HL-60 (cell line): ENCODE measurements at regions not wholly inside any gene's neighbourhood (a gene's known extent, or its start where the extent isn't known, plus 50 kb on each side); places are given as distances from the start of the nearest gene placed in this dataset.

Experiments
- DNase-seq, 2 experiments: peaks; one replicate each; pipeline ENCODE4 v3.0.0-alpha.2; 2010 to 2020; ENCODE audit warnings: low read depth in 1 of 2, low spot score in 1 of 2
- H3K27ac ChIP-seq: fragments of 250-450 bp; sonication (Bioruptor Pico); replicated peaks from 2 replicates; pipeline ENCODE4 v1.5.1; 2020; ENCODE audit warnings: mild to moderate bottlenecking, moderate library complexity
- H3K27me3 ChIP-seq: fragments of 250-450 bp; sonication (Bioruptor Pico); 2 replicates; pipeline ENCODE4 v1.5.1; 2021; ENCODE audit warnings: mild to moderate bottlenecking, moderate library complexity; ENCODE audit not compliant: insufficient read depth, poor library complexity, severe bottlenecking
- H3K4me3 ChIP-seq: replicated peaks from 2 replicates; pipeline ENCODE4 v1.5.1; 2011; ENCODE audit warnings: mild to moderate bottlenecking, control low read depth, low read length; ENCODE audit not compliant: insufficient read depth
- GABPA ChIP-seq: IDR thresholded peaks from 2 replicates; pipeline ENCODE4 v1.6.1; 2012; ENCODE audit warnings: low read depth
- POLR2AphosphoS5 ChIP-seq: IDR thresholded peaks from 2 replicates; pipeline ENCODE4 v1.6.1; 2012; ENCODE audit warnings: low read depth
- REST ChIP-seq: IDR thresholded peaks from 2 replicates; pipeline ENCODE4 v1.6.1; 2012; ENCODE audit warnings: low read depth; ENCODE audit not compliant: insufficient replicate concordance
- SPI1 ChIP-seq: IDR thresholded peaks from 2 replicates; pipeline ENCODE4 v1.6.1; 2012; ENCODE audit warnings: low read depth, mild to moderate bottlenecking, borderline replicate concordance
- TF ChIP-seq, protein P1 (sequence below): IDR thresholded peaks from one replicate; pipeline ENCODE4 v1.5.1; 2011; ENCODE audit warnings: low read length, control low read depth, inconsistent platforms; ENCODE audit not compliant: insufficient read depth

GRCh38 chr11:107136892-107137291 lies 118.6 kb upstream of the GUCY1A2 start:
- no peak overlapping the region for H3K4me3 ChIP-seq
- H3K27ac ChIP-seq: no peak overlapping the region
- TF ChIP-seq POLR2AphosphoS5: no peak
- TF ChIP-seq, protein P1, sequence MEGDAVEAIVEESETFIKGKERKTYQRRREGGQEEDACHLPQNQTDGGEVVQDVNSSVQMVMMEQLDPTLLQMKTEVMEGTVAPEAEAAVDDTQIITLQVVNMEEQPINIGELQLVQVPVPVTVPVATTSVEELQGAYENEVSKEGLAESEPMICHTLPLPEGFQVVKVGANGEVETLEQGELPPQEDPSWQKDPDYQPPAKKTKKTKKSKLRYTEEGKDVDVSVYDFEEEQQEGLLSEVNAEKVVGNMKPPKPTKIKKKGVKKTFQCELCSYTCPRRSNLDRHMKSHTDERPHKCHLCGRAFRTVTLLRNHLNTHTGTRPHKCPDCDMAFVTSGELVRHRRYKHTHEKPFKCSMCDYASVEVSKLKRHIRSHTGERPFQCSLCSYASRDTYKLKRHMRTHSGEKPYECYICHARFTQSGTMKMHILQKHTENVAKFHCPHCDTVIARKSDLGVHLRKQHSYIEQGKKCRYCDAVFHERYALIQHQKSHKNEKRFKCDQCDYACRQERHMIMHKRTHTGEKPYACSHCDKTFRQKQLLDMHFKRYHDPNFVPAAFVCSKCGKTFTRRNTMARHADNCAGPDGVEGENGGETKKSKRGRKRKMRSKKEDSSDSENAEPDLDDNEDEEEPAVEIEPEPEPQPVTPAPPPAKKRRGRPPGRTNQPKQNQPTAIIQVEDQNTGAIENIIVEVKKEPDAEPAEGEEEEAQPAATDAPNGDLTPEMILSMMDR: no peak
- TF ChIP-seq GABPA: no peak
- TF ChIP-seq REST: no peak
- no peak for TF ChIP-seq SPI1
- DNase-seq: no peak
- H3K27me3 ChIP-seq: no peaks in the 10 kb centered on the region

DNA sequence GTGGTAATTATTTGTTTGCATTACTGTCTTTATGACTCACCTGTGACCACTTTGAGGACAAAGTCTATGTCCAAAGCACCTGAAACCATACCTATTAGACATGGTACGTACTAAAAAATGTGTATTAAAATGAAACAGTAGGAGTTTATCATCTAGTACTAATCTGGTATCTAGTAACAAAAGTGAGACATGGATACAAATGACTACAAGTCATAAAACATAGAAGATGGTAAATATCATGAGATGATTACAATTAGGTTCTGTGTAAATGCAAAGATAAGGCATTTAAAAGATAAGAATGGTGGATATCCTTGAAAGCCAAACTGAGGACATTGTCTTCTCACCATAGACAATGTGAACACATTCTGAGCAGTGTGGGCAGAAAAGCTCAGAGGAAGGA lies 113.5 kb upstream of the GUCY1A2 start:
- TF ChIP-seq, protein P1: no peak
- no peak for TF ChIP-seq REST
- no peak for TF ChIP-seq SPI1
- no peak for TF ChIP-seq GABPA
- TF ChIP-seq POLR2AphosphoS5: no peak
- H3K27ac ChIP-seq: no peak overlapping the region; the same call in 1 of the 2 replicates
- H3K4me3 ChIP-seq: no peak overlapping the region
- no peaks in the 10 kb centered on the region for H3K27me3 ChIP-seq
- DNase-seq: no peak

- H3K4me3 ChIP-seq: no peak overlapping the region
- no peak overlapping the region for H3K27ac ChIP-seq
- H3K27me3 ChIP-seq: no peaks in the 10 kb centered on the region
- no peak for DNase-seq
- TF ChIP-seq GABPA (no peak), SPI1 (no peak), REST (no peak), POLR2AphosphoS5 (no peak)
- TF ChIP-seq, protein P1: no peak
Observed at GRCh38 chr11:107123022-107123421, 104.7 kb upstream of the GUCY1A2 start.
